Thyroid gland (tissue), 4 donors: ENCODE measurements at regions not wholly inside any gene's neighbourhood (a gene's known extent, or its start where the extent isn't known, plus 50 kb on each side); places are given as distances from the start of the nearest gene placed in this dataset.
"Not testable (repeated sequence)": the region's sequence is repeated elsewhere in the genome, so short reads cannot be mapped to it uniquely, and the experiment has no call there.

Source experiments
- DNase-seq, 2 donors: peaks; one replicate each; pipeline ENCODE4 v3.0.0-alpha.2; 2019
- H3K27ac ChIP-seq, 3 donors: fragments of 200-600 bp; sonication (generic); 1 replicate in 2 of 3; 2 replicates in 1 of 3; pipeline ENCODE4 v1.5.1; 2016 to 2019; ENCODE audit warnings: mild to moderate bottlenecking in 1 of 3, moderate library complexity in 1 of 3
- H3K27me3 ChIP-seq: fragments of 200-600 bp; sonication (generic); one replicate; pipeline ENCODE4 v1.5.1; 2019
- H3K36me3 ChIP-seq, 2 donors: fragments of 200-600 bp; sonication (generic); one replicate each; pipeline ENCODE4 v1.5.1; 2016 to 2019
- H3K4me1 ChIP-seq, 2 donors: fragments of 200-600 bp; sonication (generic); one replicate each; pipeline ENCODE4 v1.5.1; 2017 to 2019
- H3K4me3 ChIP-seq, 3 donors: fragments of 200-600 bp; sonication (generic); replicated peaks in 1 of 3; 1 replicate in 2 of 3; 2 replicates in 1 of 3; pipeline ENCODE4 v1.5.1; 2016; ENCODE audit warnings: mild to moderate bottlenecking in 1 of 3
- H3K9me3 ChIP-seq: fragments of 200-600 bp; sonication (generic); one replicate; pipeline ENCODE4 v1.5.1; 2017
- POLR2A ChIP-seq, 2 donors: fragments of 450-650 bp; IDR thresholded peaks; one replicate each; pipeline ENCODE4 v1.6.1; 2017; ENCODE audit warnings: antibody characterized with exemption in 2 of 2, mild to moderate bottlenecking in 2 of 2, moderate library complexity in 1 of 2
- WGBS, 2 donors: methylation state at CpG; one replicate each; pipeline ENCODE4 v1.1.5; 2017; 5-methylcytosine and 5-hydroxymethylcytosine counted together
- intact Hi-C: fragments of 100-400 bp; cut with DNase I; formaldehyde crosslinking; loops from one replicate; pipeline ENCODE4 v1.15.1; 2023
- TF ChIP-seq, protein P1 (sequence below), 6 experiments: fragments of 200-600 bp in 3 of 6; fragments of 450-650 bp in 3 of 6; sonication (generic) in 3 of 6; IDR thresholded peaks; one replicate each; pipeline ENCODE4 v1.5.1; 2016 to 2019; ENCODE audit warnings: antibody characterized with exemption in 6 of 6, mild to moderate bottlenecking in 2 of 6, inconsistent platforms in 1 of 6, moderate library complexity in 1 of 6

DNA sequence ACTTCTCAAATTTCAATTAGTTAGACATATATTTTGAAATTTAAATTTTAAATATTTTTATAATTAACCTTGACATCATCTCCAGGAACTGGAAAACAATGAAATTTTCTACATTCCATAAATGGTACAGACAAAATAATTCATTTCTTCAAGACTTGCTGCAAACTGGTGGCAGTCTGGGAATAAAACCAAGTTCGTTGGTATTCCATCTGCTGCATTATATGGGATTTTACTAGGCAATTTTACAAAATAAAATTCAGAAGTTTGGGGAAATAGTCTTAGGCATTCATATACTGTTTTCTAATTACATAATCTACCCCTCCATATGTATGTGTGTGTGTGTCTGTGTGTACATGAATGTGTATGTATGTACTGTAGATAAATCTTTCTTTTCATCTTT is 984.6 kb upstream of the KCND2 start:
- no peak overlapping the region for H3K27ac ChIP-seq
- no peak for DNase-seq
- no peak overlapping the region for H3K4me3 ChIP-seq
- no peaks in the 10 kb centered on the region for H3K36me3 ChIP-seq
- intact Hi-C loops, result no loop called here
- H3K4me1 ChIP-seq, result no peaks in the 10 kb centered on the region
- H3K9me3 ChIP-seq, result no peaks in the 10 kb centered on the region
- no peaks in the 10 kb centered on the region for H3K27me3 ChIP-seq
- WGBS, 2 donors, result 73 to 74% methylated on average over 1 of the region's 1 CpG
- TF ChIP-seq POLR2A (IDR thresholded peaks at IDR 0.05), result no peak
- TF ChIP-seq, protein P1, sequence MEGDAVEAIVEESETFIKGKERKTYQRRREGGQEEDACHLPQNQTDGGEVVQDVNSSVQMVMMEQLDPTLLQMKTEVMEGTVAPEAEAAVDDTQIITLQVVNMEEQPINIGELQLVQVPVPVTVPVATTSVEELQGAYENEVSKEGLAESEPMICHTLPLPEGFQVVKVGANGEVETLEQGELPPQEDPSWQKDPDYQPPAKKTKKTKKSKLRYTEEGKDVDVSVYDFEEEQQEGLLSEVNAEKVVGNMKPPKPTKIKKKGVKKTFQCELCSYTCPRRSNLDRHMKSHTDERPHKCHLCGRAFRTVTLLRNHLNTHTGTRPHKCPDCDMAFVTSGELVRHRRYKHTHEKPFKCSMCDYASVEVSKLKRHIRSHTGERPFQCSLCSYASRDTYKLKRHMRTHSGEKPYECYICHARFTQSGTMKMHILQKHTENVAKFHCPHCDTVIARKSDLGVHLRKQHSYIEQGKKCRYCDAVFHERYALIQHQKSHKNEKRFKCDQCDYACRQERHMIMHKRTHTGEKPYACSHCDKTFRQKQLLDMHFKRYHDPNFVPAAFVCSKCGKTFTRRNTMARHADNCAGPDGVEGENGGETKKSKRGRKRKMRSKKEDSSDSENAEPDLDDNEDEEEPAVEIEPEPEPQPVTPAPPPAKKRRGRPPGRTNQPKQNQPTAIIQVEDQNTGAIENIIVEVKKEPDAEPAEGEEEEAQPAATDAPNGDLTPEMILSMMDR (IDR thresholded peaks at IDR 0.05), result no peak

DNA sequence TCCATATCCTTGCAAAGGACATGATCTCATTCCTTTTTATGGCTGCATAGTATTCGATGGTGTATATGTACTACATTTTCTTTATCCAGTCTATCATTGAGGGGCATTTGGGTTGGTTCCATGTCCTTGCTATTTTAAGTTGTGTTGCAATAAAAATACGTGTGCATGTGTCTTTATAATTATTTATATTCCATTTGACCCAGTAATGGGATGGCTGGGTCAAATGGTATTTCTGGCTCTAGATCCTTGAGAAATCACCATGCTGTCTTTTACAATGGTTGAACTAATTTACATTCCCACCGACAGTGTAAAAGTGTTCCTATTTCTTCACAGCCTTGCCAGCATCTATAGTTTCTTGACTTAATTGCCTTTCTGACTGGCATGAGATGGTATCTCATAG is 972.6 kb upstream of the KCND2 start:
- WGBS, 2 donors, result 76 to 81% methylated on average over 3 of the region's 3 CpGs
- H3K27me3 ChIP-seq, H3K27ac ChIP-seq, H3K36me3 ChIP-seq, DNase-seq, H3K4me3 ChIP-seq, H3K9me3 ChIP-seq, H3K4me1 ChIP-seq, intact Hi-C loops: not testable (repeated sequence)

DNA sequence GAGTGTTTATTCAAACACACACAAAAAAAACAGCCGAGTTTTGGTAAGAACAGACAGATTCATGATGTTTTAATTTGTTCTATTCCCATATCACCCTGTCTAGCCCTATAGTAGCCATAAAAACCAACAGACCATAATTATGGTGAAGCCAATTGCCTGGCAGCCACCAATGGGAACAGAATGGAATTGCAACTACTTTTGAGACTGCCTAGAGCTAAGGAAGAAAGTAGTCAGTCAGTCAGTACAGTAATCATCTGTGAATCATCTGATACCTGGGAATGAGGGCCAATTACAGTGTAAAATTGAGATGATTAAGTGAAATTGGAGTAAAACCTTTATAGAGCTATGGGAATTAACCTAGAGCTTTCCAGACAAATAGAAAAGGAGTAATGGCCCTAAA is 952.7 kb upstream of the KCND2 start:
- no peaks in the 10 kb centered on the region for H3K9me3 ChIP-seq
- no peak overlapping the region for H3K4me3 ChIP-seq
- no peak overlapping the region for H3K27ac ChIP-seq
- no peaks in the 10 kb centered on the region for H3K4me1 ChIP-seq
- TF ChIP-seq, protein P1 (IDR thresholded peaks at IDR 0.05), result no peak
- no peak for TF ChIP-seq POLR2A (IDR thresholded peaks at IDR 0.05)
- 45 to 62% methylated on average over 1 of the region's 1 CpG for WGBS, 2 donors
- intact Hi-C loops, result no loop called here
- no peaks in the 10 kb centered on the region for H3K36me3 ChIP-seq
- H3K27me3 ChIP-seq, result no peaks in the 10 kb centered on the region
- no peak for DNase-seq

DNA sequence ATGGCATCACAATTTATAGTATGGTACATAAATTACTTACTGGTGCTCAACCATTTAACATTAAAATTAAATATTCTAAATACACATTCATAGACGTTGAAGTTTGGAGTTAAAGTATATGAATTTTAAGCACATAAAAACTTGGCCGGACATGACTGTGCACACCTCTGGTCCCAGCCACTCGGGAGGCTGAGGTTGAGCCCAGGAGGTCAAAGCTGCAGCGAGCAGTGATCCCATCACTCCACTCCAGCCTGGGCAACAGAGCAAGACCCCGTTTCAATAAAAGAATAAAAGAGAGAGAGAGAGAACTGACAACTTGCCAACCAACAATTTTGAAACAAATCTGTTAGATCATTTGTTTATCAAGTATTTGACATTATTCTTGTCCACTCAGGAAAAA is 943.3 kb upstream of the KCND2 start:
- intact Hi-C loops, result no loop called here
- H3K9me3 ChIP-seq, result no peaks in the 10 kb centered on the region
- TF ChIP-seq POLR2A (IDR thresholded peaks at IDR 0.05), result no peak
- TF ChIP-seq, protein P1 (IDR thresholded peaks at IDR 0.05), result no peak
- H3K27ac ChIP-seq, result no peak overlapping the region
- 87 to 92% methylated on average over 5 of the region's 5 CpGs for WGBS, 2 donors
- no peaks in the 10 kb centered on the region for H3K36me3 ChIP-seq
- no peaks in the 10 kb centered on the region for H3K4me1 ChIP-seq
- no peak for DNase-seq
- H3K27me3 ChIP-seq, result no peaks in the 10 kb centered on the region
- no peak overlapping the region for H3K4me3 ChIP-seq

DNA sequence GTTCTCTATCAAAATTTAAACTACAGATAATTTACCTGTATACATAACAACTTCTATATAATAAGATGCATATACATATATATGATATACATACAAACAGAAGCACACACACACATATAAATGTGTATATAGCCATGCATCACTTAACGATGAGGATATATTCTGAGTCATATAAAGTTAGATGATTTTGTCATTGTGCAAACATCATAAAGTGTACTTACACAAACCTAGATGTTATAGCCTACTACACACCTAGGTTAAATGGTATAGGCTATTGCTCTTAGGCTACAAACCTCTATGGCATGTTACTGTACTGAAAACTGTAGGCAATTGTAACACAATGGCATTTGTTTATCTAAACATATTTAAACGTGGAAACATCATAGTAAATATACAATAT is 937.6 kb upstream of the KCND2 start:
- no peak for DNase-seq
- no peaks in the 10 kb centered on the region for H3K27me3 ChIP-seq
- no peaks in the 10 kb centered on the region for H3K36me3 ChIP-seq
- WGBS, 2 donors, result 57 to 64% methylated on average over 2 of the region's 2 CpGs
- no peak overlapping the region for H3K4me3 ChIP-seq
- H3K9me3 ChIP-seq, result no peaks in the 10 kb centered on the region
- H3K27ac ChIP-seq, result no peak overlapping the region
- TF ChIP-seq, protein P1 (IDR thresholded peaks at IDR 0.05), result no peak
- TF ChIP-seq POLR2A (IDR thresholded peaks at IDR 0.05), result no peak
- intact Hi-C loops, result no loop called here
- no peaks in the 10 kb centered on the region for H3K4me1 ChIP-seq

DNA sequence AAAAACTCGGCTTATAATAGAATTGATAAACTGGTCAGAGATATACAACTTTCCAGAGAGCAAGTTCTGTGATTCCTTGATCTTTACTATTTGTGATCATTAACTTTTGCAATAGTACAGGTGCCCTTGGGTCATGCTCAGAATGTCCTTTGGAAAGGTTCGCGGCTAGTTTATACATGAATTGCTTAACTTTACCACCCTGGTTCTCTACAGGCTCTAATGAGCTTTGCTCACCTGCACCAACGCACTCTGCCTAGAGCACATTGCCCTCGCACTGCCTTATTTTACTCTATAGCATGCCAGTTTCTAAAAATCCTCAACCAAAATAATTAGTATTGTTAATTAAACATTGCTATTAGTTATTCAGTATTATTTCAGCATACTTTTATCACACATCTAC is 931.2 kb upstream of the KCND2 start:
- intact Hi-C loops, result no loop called here
- Histone ChIP-seq H3K36me3 (no peaks in the 10 kb centered on the region), H3K9me3 (no peaks in the 10 kb centered on the region), H3K27ac (no peak overlapping the region), H3K4me1 (no peaks in the 10 kb centered on the region), H3K27me3 (no peaks in the 10 kb centered on the region), H3K4me3 (no peak overlapping the region)
- no peak for TF ChIP-seq POLR2A (IDR thresholded peaks at IDR 0.05)
- TF ChIP-seq, protein P1 (IDR thresholded peaks at IDR 0.05), result no peak
- WGBS, 2 donors, result 96 to 97% methylated on average over 5 of the region's 5 CpGs
- no peak for DNase-seq
